GM19240 (cell line): ENCODE measurements at regions not wholly inside any gene's neighbourhood (a gene's known extent, or its start where the extent isn't known, plus 50 kb on each side); places are given as distances from the start of the nearest gene placed in this dataset.
"Not testable (repeated sequence)": the region's sequence is repeated elsewhere in the genome, so short reads cannot be mapped to it uniquely, and the experiment has no call there.

Source experiments
- DNase-seq: peaks from one replicate; pipeline ENCODE4 v3.0.0; 2011; ENCODE audit warnings: low spot score; ENCODE audit not compliant: insufficient read length

GRCh38 chr12:97797473-97797872 lies 334.9 kb downstream of the RMST start:
- no peak for DNase-seq

GRCh38 chr12:97800561-97800960 lies 338.0 kb downstream of the RMST start:
- no peak for DNase-seq

- DNase-seq, result no peak
These were observed 339.0 kb downstream of the RMST start for GRCh38 chr12:97801471-97802059.

- DNase-seq, result no peak
These were observed 342.5 kb downstream of the RMST start for GRCh38 chr12:97805146-97805545.

GRCh38 chr12:97813301-97813700 lies 350.7 kb downstream of the RMST start:
- DNase-seq, result no peak

GRCh38 chr12:97821806-97822205 lies 359.2 kb downstream of the RMST start:
- no peak for DNase-seq

- no peak for DNase-seq
These were observed 372.9 kb downstream of the RMST start for GRCh38 chr12:97835541-97835940.

GRCh38 chr12:97837401-97837800 lies 374.8 kb downstream of the RMST start:
- no peak for DNase-seq

- no peak for DNase-seq
These were observed 385.4 kb downstream of the RMST start for GRCh38 chr12:97848051-97848450.

- DNase-seq, result no peak
These were observed 391.9 kb downstream of the RMST start for GRCh38 chr12:97854477-97854876.

- DNase-seq, result no peak
These were observed 399.5 kb downstream of the RMST start for GRCh38 chr12:97862072-97862471.

GRCh38 chr12:97875064-97875463 lies 412.5 kb downstream of the RMST start:
- DNase-seq, result no peak

- DNase-seq, result no peak
These were observed 414.2 kb downstream of the RMST start for GRCh38 chr12:97876780-97877179.

- no peak for DNase-seq
These were observed 414.8 kb downstream of the RMST start for GRCh38 chr12:97877404-97877803.

GRCh38 chr12:97886511-97887176 lies 424.0 kb downstream of the RMST start:
- DNase-seq, result no peak

GRCh38 chr12:97897881-97898280 lies 435.3 kb downstream of the RMST start:
- DNase-seq, result not testable (repeated sequence)

- DNase-seq, result no peak
These were observed 436.9 kb downstream of the RMST start for GRCh38 chr12:97899529-97899928.

GRCh38 chr12:97899956-97900355 lies 437.4 kb downstream of the RMST start:
- DNase-seq, result no peak

GRCh38 chr12:97903356-97903755 lies 440.8 kb downstream of the RMST start:
- no peak for DNase-seq

GRCh38 chr12:97907504-97907903 lies 444.9 kb downstream of the RMST start:
- DNase-seq, result no peak

- DNase-seq, result no peak
These were observed 448.0 kb downstream of the RMST start for GRCh38 chr12:97910559-97910958.

- DNase-seq, result no peak
These were observed 450.3 kb downstream of the RMST start for GRCh38 chr12:97912943-97913342.

- no peak for DNase-seq
These were observed 459.5 kb downstream of the RMST start for GRCh38 chr12:97921979-97922722.
